Body of pancreas (tissue), 4 donors: ENCODE measurements at regions not wholly inside any gene's neighbourhood (a gene's known extent, or its start where the extent isn't known, plus 50 kb on each side); places are given as distances from the start of the nearest gene placed in this dataset.
A peak's percentile ranks its signal among the peaks of the same experiment; 100 is the strongest.

Experiments
- ATAC-seq: fragments of 150-250 bp; one replicate; pipeline ENCODE4 v1.9.1; 2016
- DNase-seq, 4 donors: peaks; one replicate each; pipeline ENCODE4 v3.0.0-alpha.2; 2019
- H3K27ac ChIP-seq, 4 donors: fragments of 200-600 bp; sonication (generic); 1 replicate in 3 of 4; 2 replicates in 1 of 4; pipeline versions ENCODE4 v1.5.1 to v1.6.1; 2016 to 2019; ENCODE audit warnings: mild to moderate bottlenecking in 1 of 4, mixed read lengths in 1 of 4, moderate library complexity in 1 of 4
- H3K27me3 ChIP-seq, 2 donors: fragments of 200-600 bp; sonication (generic); one replicate each; pipeline ENCODE4 v1.6.0; 2016; ENCODE audit warnings: mild to moderate bottlenecking in 1 of 2
- H3K36me3 ChIP-seq, 2 donors: fragments of 200-600 bp; sonication (generic); replicated peaks in 1 of 2; 2 replicates each; pipeline ENCODE4 v1.5.1; 2016; ENCODE audit warnings: low read depth in 2 of 2; ENCODE audit not compliant: insufficient read depth in 1 of 2
- H3K4me1 ChIP-seq: fragments of 200-600 bp; sonication (generic); one replicate; pipeline ENCODE4 v1.6.0; 2016
- H3K4me3 ChIP-seq, 2 donors: fragments of 200-600 bp; sonication (generic); 1 replicate in 1 of 2; 2 replicates in 1 of 2; pipeline ENCODE4 v1.5.1; 2016 to 2019
- H3K9me3 ChIP-seq, 3 donors: fragments of 200-600 bp; sonication (generic); 1 replicate in 2 of 3; 2 replicates in 1 of 3; pipeline ENCODE4 v1.5.1; 2016
- CTCF ChIP-seq, 7 experiments: fragments of 450-650 bp in 4 of 7; fragments of 200-600 bp in 3 of 7; sonication (generic) in 3 of 7; IDR thresholded peaks; one replicate each; pipeline ENCODE4 v1.5.1; 2016 to 2019; ENCODE audit warnings: antibody characterized with exemption in 7 of 7
- POLR2A ChIP-seq, 3 donors: fragments of 450-650 bp; IDR thresholded peaks; one replicate each; pipeline ENCODE4 v1.6.1; 2016; ENCODE audit warnings: antibody characterized with exemption in 3 of 3, mild to moderate bottlenecking in 2 of 3
- WGBS, 2 donors: methylation state at CpG; one replicate each; pipeline ENCODE4 v1.1.5; 2017; 5-methylcytosine and 5-hydroxymethylcytosine counted together
- intact Hi-C: fragments of 100-400 bp; cut with DNase I; formaldehyde crosslinking; loops from one replicate; pipeline ENCODE4 v1.15.1; 2023

- Histone ChIP-seq H3K4me1 (no peaks in the 10 kb centered on the region), H3K27me3 (no peaks in the 10 kb centered on the region), H3K36me3 (no peaks in the 10 kb centered on the region), H3K9me3 (no peaks in the 10 kb centered on the region), H3K27ac (no peak overlapping the region), H3K4me3 (no peak overlapping the region)
- intact Hi-C loops, result no loop called here
- no peak for TF ChIP-seq CTCF (IDR thresholded peaks at IDR 0.05)
- TF ChIP-seq POLR2A (IDR thresholded peaks at IDR 0.05), result no peak
- DNase-seq (no peak), ATAC-seq (no peak)
- 67 to 79% methylated on average over 1 of the region's 1 CpG for WGBS, 2 donors
Measured at GRCh38 chr1:82587371-82587770, 786.6 kb downstream of the ADGRL2 start.

- Histone ChIP-seq H3K4me3 (no peak overlapping the region), H3K27me3 (no peaks in the 10 kb centered on the region), H3K27ac (no peak overlapping the region), H3K4me1 (no peaks in the 10 kb centered on the region), H3K9me3 (no peaks in the 10 kb centered on the region), H3K36me3 (no peaks in the 10 kb centered on the region)
- ATAC-seq, result no peak
- peak in 1 of 4 donors; percentile 4 for DNase-seq
- no peak for TF ChIP-seq CTCF (IDR thresholded peaks at IDR 0.05)
- TF ChIP-seq POLR2A (IDR thresholded peaks at IDR 0.05), result no peak
- intact Hi-C loops, result no loop called here
Measured at GRCh38 chr1:82586473-82586872, 785.7 kb downstream of the ADGRL2 start.

GRCh38 chr1:82582347-82582746 is 781.6 kb downstream of the ADGRL2 start:
- 10 to 21% methylated on average over 3 of the region's 3 CpGs for WGBS, 2 donors
- intact Hi-C loops, result no loop called here
- DNase-seq (no peak), ATAC-seq (no peak)
- Histone ChIP-seq H3K27ac (no peak overlapping the region), H3K4me1 (no peaks in the 10 kb centered on the region), H3K4me3 (no peak overlapping the region), H3K9me3 (no peaks in the 10 kb centered on the region), H3K36me3 (no peaks in the 10 kb centered on the region), H3K27me3 (no peaks in the 10 kb centered on the region)
- TF ChIP-seq CTCF (IDR thresholded peaks at IDR 0.05) (no peak), POLR2A (IDR thresholded peaks at IDR 0.05) (no peak)

GRCh38 chr1:82578086-82578726 is 777.5 kb downstream of the ADGRL2 start:
- Histone ChIP-seq H3K4me1 (no peaks in the 10 kb centered on the region), H3K4me3 (no peak overlapping the region), H3K9me3 (no peaks in the 10 kb centered on the region), H3K27me3 (no peaks in the 10 kb centered on the region), H3K36me3 (no peaks in the 10 kb centered on the region), H3K27ac (no peak overlapping the region)
- no peak for ATAC-seq
- TF ChIP-seq CTCF (IDR thresholded peaks at IDR 0.05) (no peak), POLR2A (IDR thresholded peaks at IDR 0.05) (no peak)
- DNase-seq, result no peak
- intact Hi-C loops, result no loop called here
- 49 to 51% methylated on average over 3 of the region's 3 CpGs for WGBS, 2 donors

GRCh38 chr1:82567348-82567747 is 766.6 kb downstream of the ADGRL2 start:
- intact Hi-C loops, result no loop called here
- Histone ChIP-seq H3K36me3 (no peaks in the 10 kb centered on the region), H3K9me3 (no peaks in the 10 kb centered on the region), H3K27me3 (no peaks in the 10 kb centered on the region), H3K4me1 (peaks cover 6% of the 10 kb centered on the region), H3K27ac (no peak overlapping the region), H3K4me3 (no peak overlapping the region)
- TF ChIP-seq POLR2A (IDR thresholded peaks at IDR 0.05), result no peak
- TF ChIP-seq CTCF (IDR thresholded peaks at IDR 0.05), result no peak
- ATAC-seq, result no peak
- DNase-seq, result no peak
- WGBS, 2 donors, result 53 to 61% methylated on average over 3 of the region's 3 CpGs
